ENCODE measurements at regions not wholly inside any gene's neighbourhood (a gene's known extent, or its start where the extent isn't known, plus 50 kb on each side); places are given as distances from the start of the nearest gene placed in this dataset.

GRCh38 chr14:42550310-42550709 is 943.6 kb downstream of the LRFN5 start:
- no peaks in the 10 kb centered on the region for H3K4me1 Mint-ChIP-seq
- no peaks in the 10 kb centered on the region for H3K27me3 ChIP-seq (ENCODE audit: insufficient read depth)
- no peak overlapping the region for H3K4me3 ChIP-seq

GRCh38 chr14:42548349-42548748 is 941.7 kb downstream of the LRFN5 start:
- Histone ChIP-seq H4K20me1 (replicated peaks; ENCODE audit: insufficient read depth) (no peaks in the 10 kb centered on the region), H3K27ac (ENCODE audit: low read depth) (no peak overlapping the region), H3K27me3 (ENCODE audit: insufficient read depth) (no peaks in the 10 kb centered on the region), H2AFZ (no peak overlapping the region), H3K9me2 (ENCODE audit: insufficient read depth) (no peaks in the 10 kb centered on the region), H3F3A (replicated peaks; ENCODE audit: low read depth) (no peaks in the 10 kb centered on the region), H3K36me3 (ENCODE audit: insufficient read depth) (no peaks in the 10 kb centered on the region), H3K4me1 (ENCODE audit: insufficient read depth) (no peaks in the 10 kb centered on the region), H3K4me3 (no peak overlapping the region), H3K4me2 (no peak overlapping the region), H3K79me2 (replicated peaks; ENCODE audit: insufficient read depth) (no peaks in the 10 kb centered on the region)
- H3K9me3 Mint-ChIP-seq = peaks cover 10% of the 10 kb centered on the region
- H3K27me3 Mint-ChIP-seq (ENCODE audit: insufficient read depth, low read depth, poor library complexity) = no peaks in the 10 kb centered on the region
- no peak overlapping the region for H3K27ac Mint-ChIP-seq
- no peaks in the 10 kb centered on the region for H3K4me1 Mint-ChIP-seq
- no peak overlapping the region for H3K4me3 Mint-ChIP-seq
- H3K36me3 Mint-ChIP-seq (ENCODE audit: low read depth) = peaks cover 23% of the 10 kb centered on the region
- peak; percentile 22 for DNase-seq (ENCODE audit: low spot score)
- ATAC-seq = no peak
- TF ChIP-seq CREB1 (CRISPR knock-in tag; IDR thresholded peaks at IDR 0.05; ENCODE audit: low read depth) (no peak), CTCF (conservative IDR thresholded peaks at IDR 0.05; ENCODE audit: low read depth in 2 of 2) (no peak), POLR2AphosphoS5 (IDR thresholded peaks at IDR 0.05; ENCODE audit: low read depth) (no peak), ETS1 (IDR thresholded peaks at IDR 0.05) (no peak)

More at GRCh38 chr14:42550310-42550709, 943.6 kb downstream of the LRFN5 start:
- peaks cover 10% of the 10 kb centered on the region for H3K9me3 Mint-ChIP-seq
- H3K79me2 ChIP-seq (replicated peaks; ENCODE audit: insufficient read depth) = no peaks in the 10 kb centered on the region
- no peak overlapping the region for H3K4me2 ChIP-seq
- no peak overlapping the region for H2AFZ ChIP-seq
- no peaks in the 10 kb centered on the region for H3K36me3 ChIP-seq (ENCODE audit: insufficient read depth)
- H3K4me3 Mint-ChIP-seq = no peak overlapping the region
- H3F3A ChIP-seq (replicated peaks; ENCODE audit: low read depth) = no peaks in the 10 kb centered on the region
- no peaks in the 10 kb centered on the region for H3K4me1 ChIP-seq (ENCODE audit: insufficient read depth)
- no peak for TF ChIP-seq JUNB (IDR thresholded peaks at IDR 0.05; ENCODE audit: unreplicated experiment)
- no peak for TF ChIP-seq ZNF114 (CRISPR knock-in tag; IDR thresholded peaks at IDR 0.05)
- no peak for TF ChIP-seq ETS1 (IDR thresholded peaks at IDR 0.05)
- TF ChIP-seq NANOG (IDR thresholded peaks at IDR 0.05; ENCODE audit: borderline replicate concordance) = no peak
- no peak for TF ChIP-seq CTCF (conservative IDR thresholded peaks at IDR 0.05; ENCODE audit: low read depth in 2 of 2)
- no peak for TF ChIP-seq CREB1 (CRISPR knock-in tag; IDR thresholded peaks at IDR 0.05; ENCODE audit: low read depth)
- TF ChIP-seq STAT1 (IDR thresholded peaks at IDR 0.05; ENCODE audit: unreplicated experiment) = no peak
- no peak for TF ChIP-seq EZH2phosphoT487 (IDR thresholded peaks at IDR 0.05; ENCODE audit: unreplicated experiment)
- TF ChIP-seq POLR2AphosphoS5 (IDR thresholded peaks at IDR 0.05; ENCODE audit: low read depth) = no peak
- no peaks in the 10 kb centered on the region for H3K9me2 ChIP-seq (ENCODE audit: insufficient read depth)
- H3K27ac ChIP-seq (ENCODE audit: low read depth) = no peak overlapping the region
- H3K27ac Mint-ChIP-seq = no peak overlapping the region
- no peak for DNase-seq (ENCODE audit: low spot score)
- no peak for ATAC-seq
- H3K27me3 Mint-ChIP-seq (ENCODE audit: insufficient read depth, low read depth, poor library complexity) = no peaks in the 10 kb centered on the region
- H3K36me3 Mint-ChIP-seq (ENCODE audit: low read depth) = peaks cover 23% of the 10 kb centered on the region
- no peaks in the 10 kb centered on the region for H4K20me1 ChIP-seq (replicated peaks; ENCODE audit: insufficient read depth)

All from GM23338 (cell line).